ENCODE measurements at regions not wholly inside any gene's neighbourhood (a gene's known extent, or its start where the extent isn't known, plus 50 kb on each side); places are given as distances from the start of the nearest gene placed in this dataset.

GRCh38 chr10:88115968-88116367, 252.5 kb downstream of the PTEN start:
- TF ChIP-seq CTCF (IDR thresholded peaks at IDR 0.05; ENCODE audit: insufficient read depth, low read length, poor library complexity, severe bottlenecking) (no peak), EZH2phosphoT487 (conservative IDR thresholded peaks at IDR 0.05; ENCODE audit: low read length) (no peak)

Data from SU-DHL-6 (cell line).